ENCODE measurements at regions not wholly inside any gene's neighbourhood (a gene's known extent, or its start where the extent isn't known, plus 50 kb on each side); places are given as distances from the start of the nearest gene placed in this dataset.
A peak's percentile ranks its signal among the peaks of the same experiment; 100 is the strongest.

DNA sequence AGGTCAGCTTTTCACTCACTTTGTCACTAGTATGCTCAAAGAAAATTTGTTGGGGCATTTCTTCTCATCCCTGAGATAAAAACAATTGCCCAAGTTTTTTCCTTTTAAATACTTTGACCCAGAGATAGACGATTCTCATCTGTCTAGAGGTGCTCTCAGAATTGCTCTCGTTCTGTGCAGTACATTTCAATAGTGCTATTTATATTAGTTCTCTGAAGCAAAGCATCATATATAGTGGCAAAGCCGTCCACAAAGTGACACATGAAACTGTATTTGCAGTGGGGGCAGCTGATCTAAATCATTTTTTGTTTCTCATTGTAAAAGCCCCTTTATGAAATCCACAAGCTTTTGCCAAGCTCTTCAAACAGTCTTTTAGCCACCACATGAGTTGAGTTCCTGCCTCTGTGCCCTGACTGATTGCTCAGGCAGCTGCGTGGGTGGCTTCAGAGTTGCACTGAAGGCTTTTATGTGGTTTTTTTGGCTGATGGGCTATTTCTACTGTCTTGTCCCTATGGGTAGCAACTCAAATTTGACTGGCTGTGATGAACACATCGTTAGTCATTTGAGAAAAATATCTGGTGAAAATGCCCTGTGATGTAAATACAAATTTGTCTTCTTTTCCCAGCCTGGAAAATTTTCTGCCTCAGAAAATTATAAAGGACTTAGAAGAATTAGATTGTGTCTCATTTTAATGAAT, 119.1 kb upstream of the OTUD4 start:
- intact Hi-C loops (cut with DNase I), result no loop called here
- DNase-seq, result peak in 6 of 10 donors; percentile 12 to 86 (median 34)

GRCh38 chr4:145298885-145299284, 118.5 kb upstream of the OTUD4 start:
- DNase-seq, result no peak
- intact Hi-C loops (cut with DNase I), result no loop called here

- DNase-seq, result no peak
- intact Hi-C loops (cut with DNase I), result no loop called here
Observed at GRCh38 chr4:145297556-145297955, 117.2 kb upstream of the OTUD4 start.

DNA sequence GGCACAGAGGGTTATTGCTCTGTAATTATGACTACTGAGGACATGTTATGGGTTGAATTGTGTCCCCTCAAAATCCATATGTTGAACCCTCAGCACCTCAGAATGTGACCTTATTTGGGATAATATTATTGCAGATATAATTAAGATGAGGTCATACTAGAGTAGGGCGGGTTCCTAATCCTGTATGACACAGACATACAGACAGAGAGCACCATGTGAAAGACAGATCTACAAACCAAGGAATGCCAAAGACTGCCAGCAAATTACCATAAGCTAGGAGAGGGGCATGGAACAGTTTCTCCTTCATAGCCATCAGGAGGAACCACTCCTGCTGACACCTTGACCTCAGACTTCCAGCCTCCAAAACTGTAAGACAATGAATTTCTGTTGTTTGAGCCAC, 115.2 kb upstream of the OTUD4 start:
- DNase-seq, result no peak
- intact Hi-C loops (cut with DNase I), result no loop called here

- DNase-seq, result no peak
- intact Hi-C loops (cut with DNase I), result no loop called here
Observed at GRCh38 chr4:145295122-145295521, 114.7 kb upstream of the OTUD4 start.

- intact Hi-C loops (cut with DNase I), result no loop called here
- DNase-seq, result no peak
Observed at GRCh38 chr4:145293658-145294057, 113.3 kb upstream of the OTUD4 start.

GRCh38 chr4:145290955-145291354, 110.6 kb upstream of the OTUD4 start:
- intact Hi-C loops (cut with DNase I), result no loop called here
- no peak for DNase-seq

DNA sequence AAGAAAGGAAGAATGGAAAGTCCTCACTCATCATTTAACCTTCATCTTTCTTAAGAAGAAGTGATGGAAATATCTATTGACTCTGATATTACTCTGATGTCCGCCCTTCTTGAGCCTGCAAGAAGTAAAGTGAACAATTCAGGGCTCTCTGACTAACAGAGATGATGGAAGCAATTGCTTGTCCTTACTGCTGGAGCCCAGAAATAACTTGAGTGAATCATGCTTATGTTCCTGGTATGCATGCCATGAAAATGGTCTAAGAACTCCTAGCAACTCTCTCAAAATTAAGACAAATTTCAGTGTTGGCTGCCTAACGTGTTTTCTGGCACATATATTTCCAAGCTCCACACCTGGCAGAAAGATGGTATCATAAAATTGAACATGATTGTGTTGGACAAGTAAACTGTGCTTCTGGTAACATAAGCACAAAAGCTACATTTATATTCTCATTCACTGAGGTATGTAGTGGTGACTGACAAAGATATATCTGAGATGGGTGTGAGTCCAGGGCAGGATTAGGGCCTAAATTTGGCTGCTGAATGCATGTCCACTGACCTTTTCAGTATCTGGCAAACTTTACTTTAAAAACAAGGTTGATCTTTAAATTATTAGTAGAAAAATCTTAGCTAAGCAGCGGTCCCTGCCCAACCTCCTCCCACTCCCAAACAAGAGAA, 109.2 kb upstream of the OTUD4 start:
- intact Hi-C loops (cut with DNase I), result no loop called here
- DNase-seq, result no peak

DNA sequence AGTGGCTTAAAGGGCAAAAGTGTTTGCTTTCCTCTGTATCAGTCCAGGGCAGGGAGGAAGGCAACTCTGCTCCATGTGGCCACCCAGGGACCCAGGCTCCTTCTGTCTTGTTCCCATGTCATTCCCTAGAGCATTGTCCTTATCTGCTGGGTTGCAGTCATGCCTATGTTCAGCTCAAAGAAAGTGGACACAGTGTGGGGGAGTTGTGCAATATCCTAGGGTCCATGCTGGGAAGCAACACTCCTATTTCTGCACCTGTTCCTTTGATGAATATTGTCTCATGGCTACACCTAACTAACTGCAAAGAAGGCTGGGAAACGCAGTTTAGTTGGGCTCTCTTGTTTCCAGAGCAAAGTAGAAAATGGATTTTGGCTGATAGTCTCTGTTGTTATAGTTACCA, 107.0 kb upstream of the OTUD4 start:
- no peak for DNase-seq
- intact Hi-C loops (cut with DNase I), result no loop called here

DNA sequence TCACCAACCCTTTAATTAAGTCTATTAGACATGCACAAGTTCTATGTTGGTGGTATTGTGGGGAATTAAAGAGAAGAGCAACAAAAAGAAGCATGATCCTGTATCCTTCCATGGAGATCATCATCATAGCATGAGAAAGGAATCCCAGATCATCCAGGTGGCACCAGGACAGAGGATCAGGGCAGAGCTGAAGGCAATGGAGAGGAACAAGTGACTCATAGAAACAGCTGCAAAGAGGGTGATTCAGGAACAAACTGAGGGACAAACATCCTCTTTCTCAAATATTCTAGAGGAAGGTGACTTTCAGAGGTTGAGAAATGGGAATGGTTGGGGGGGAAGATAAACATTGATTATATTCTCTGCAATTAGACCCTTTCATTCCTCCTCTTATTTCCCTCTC, 105.5 kb upstream of the OTUD4 start:
- DNase-seq, result no peak
- intact Hi-C loops (cut with DNase I), result no loop called here

- intact Hi-C loops (cut with DNase I), result no loop called here
- DNase-seq, result no peak
Observed at GRCh38 chr4:145283909-145284308, 103.5 kb upstream of the OTUD4 start.

- DNase-seq, result no peak
- intact Hi-C loops (cut with DNase I), result no loop called here
Observed at GRCh38 chr4:145281951-145282350, 101.6 kb upstream of the OTUD4 start.

- no peak for DNase-seq
- intact Hi-C loops (cut with DNase I), result no loop called here
Observed at GRCh38 chr4:145281224-145281623, 100.8 kb upstream of the OTUD4 start.

DNA sequence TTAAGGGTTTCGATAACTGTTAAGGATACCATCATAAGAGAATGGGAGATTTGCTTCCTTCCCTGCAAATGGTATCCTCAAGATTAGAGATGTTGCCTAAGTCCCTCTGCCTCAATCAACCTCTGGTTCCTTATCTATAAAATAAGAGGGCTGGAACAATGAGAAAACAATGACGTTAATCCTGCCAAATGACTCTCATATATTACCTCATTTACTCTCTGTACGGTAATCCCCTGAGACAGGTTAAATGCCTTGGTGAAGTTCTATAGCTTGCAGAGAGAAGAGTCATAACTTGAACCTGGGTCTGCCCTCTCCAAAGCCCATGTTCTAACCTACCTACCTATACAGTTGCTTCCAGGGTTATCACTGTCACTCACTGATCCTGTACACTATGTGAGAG, 100.2 kb upstream of the OTUD4 start:
- intact Hi-C loops (cut with DNase I), result no loop called here
- DNase-seq, result no peak

DNA sequence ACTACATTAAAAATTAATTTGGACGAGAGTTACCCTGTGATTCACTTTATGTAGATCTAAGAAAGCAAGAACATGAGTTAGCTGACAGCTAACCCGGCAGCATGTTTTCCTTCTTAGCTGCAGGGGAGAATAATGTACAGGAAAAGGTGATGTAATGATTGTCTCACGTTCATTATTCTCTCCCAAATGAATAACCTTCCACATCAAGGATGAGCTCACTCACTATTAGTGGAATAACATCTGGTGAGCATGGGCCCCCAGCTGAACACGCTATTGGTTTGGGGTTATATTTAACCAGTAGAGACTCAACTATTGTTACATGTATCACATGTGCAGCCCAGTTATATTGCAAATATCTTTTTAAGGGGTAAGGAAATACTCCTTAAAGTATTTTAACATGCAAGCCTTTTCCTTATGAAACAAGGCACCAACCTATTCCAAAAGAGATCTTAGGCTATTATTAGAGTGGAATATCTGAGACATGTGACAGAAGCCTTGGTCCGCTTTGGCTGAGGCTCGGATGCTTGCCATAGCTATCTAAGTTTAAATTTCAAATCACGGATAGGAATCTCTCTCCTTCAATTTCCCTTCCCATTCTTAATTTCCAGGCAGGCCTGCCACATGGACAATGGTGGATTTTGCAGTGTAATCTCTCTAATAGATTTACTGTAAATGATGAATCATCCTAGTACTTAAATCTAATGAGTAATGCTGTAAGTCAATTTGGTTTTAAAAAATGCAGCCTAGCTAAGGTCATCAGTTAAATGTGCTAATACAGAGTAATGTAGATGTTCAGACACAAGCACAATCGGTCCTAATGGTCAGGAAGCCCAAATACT, 99.0 kb upstream of the OTUD4 start:
- DNase-seq, result no peak
- intact Hi-C loops (cut with DNase I), result no loop called here

DNA sequence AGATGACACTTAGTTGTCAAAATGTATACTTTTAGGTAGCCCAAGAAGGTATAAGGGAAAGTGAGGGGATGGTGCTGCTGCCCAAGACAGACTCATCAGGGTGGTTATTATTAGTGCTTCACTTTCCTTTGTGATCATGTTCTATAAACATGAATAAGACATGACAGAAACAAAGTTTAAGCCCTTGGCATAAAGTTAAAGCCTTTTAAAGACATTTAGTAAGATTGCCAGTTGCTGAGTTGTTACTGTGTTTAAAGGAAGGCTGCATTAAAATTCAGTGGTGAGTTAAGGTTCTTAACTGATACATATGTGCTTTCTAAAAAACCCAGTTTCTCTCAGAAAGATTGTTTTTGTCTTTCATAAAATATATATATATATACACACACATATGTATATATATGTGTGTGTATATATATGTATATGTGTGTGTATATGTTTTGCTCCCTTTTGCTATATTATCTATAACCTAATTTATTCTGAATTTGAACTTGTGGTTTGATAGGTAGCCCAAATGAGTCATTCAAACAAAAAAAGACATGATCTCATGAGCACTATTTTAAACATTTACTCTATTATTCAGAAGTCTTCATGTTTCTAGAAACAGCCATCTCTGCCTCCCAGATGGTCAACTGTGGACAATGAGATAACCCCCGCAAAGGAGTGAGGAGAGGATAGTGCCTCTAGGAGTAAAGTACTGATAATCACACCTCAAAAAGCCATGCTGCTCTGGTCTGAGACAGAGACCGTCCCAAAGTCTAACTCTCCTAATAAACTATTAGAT, 98.1 kb upstream of the OTUD4 start:
- intact Hi-C loops (cut with DNase I), result no loop called here
- DNase-seq, result no peak

GRCh38 chr4:145277011-145277410, 96.6 kb upstream of the OTUD4 start:
- intact Hi-C loops (cut with DNase I), result no loop called here
- DNase-seq, result no peak

DNA sequence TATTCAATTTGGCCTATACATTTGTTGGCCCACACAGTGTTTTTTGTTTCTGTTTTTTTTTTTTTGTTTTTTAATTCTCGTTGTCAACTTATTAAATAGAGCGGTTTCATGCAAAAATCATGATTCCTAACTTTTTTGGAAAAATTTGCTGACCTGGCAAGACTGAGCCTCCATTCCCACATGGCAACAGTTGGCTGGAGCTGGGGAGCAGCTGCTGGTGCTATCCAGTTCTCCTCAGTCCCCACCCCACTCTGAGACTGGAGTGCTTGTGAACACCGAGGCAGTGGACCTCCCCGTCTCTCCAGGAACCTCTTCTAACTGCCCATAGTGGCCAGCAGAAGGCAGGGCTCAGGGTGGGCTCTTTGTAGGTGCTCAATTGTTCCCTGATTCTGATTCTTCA, 95.7 kb upstream of the OTUD4 start:
- DNase-seq, result no peak
- intact Hi-C loops (cut with DNase I), result no loop called here

DNA sequence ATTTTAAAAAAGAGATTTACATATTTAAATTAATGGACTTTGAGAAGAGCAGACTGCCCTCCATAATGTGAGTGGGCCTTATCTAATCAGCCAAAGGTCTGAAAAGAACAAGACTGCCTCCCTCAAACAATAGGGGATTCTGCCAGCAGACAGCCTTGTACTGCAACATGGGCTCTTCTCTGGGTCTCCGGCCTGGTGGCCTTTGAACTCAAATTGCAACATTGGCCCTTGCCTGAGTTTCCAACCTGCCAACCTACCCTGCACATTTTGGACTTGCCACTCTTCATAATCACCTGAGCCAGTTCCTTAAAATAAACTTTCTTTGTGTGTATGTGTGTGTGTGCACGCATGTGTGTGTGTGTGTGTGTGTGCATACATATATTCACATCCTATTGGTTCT, 90.8 kb upstream of the OTUD4 start:
- intact Hi-C loops (cut with DNase I), result no loop called here
- DNase-seq, result no peak

GRCh38 chr4:145266881-145267280, 86.5 kb upstream of the OTUD4 start:
- intact Hi-C loops (cut with DNase I), result no loop called here
- DNase-seq, result no peak

DNA sequence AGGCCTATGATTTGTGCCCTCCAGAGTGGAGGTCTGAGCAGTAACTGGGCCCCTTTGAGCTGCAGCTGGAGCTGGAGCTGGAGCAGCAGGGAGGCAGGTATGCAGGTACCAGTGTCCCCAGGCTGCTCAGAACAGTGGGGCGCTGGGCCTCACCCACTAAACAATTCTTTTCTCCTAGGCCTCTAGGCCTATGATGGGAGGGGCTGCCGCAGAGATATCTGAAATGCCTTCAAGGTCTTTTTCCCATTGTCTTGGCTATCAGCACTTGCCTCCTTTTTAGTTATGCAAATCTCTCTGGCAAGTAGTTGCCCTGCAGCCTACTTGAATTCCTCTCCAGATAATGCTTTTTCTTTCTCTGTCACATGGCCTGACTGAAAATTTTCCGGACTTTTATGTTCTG, 79.7 kb upstream of the OTUD4 start:
- intact Hi-C loops (cut with DNase I), result no loop called here
- DNase-seq, result no peak

All from posterior cingulate gyrus (tissue), 11 donors.